Posterior cingulate gyrus (tissue), 11 donors: ENCODE measurements at regions not wholly inside any gene's neighbourhood (a gene's known extent, or its start where the extent isn't known, plus 50 kb on each side); places are given as distances from the start of the nearest gene placed in this dataset.
A peak's percentile ranks its signal among the peaks of the same experiment; 100 is the strongest.
"Not testable (repeated sequence)": the region's sequence is repeated elsewhere in the genome, so short reads cannot be mapped to it uniquely, and the experiment has no call there.

Source experiments
- DNase-seq, 10 donors: peaks; one replicate each; pipeline versions ENCODE4 v3.0.0 to v3.0.0-alpha.2; 2020 to 2021; ENCODE audit warnings: mixed read lengths in 3 of 10
- intact Hi-C: fragments of 100-400 bp; cut with DNase I; formaldehyde crosslinking; loops from one replicate; pipeline ENCODE4 v1.15.1; 2023

- DNase-seq: no peak
- intact Hi-C loops: no loop called here
Observed at GRCh38 chr2:7655629-7656028, 738.4 kb downstream of the RNF144A start.

- intact Hi-C loops, DNase-seq: not testable (repeated sequence)
Observed at GRCh38 chr2:7657526-7657925, 740.3 kb downstream of the RNF144A start.

- no peak for DNase-seq
- intact Hi-C loops: no loop called here
Observed at GRCh38 chr2:7658486-7658885, 741.3 kb downstream of the RNF144A start.

GRCh38 chr2:7660816-7661215, 743.6 kb downstream of the RNF144A start:
- no peak for DNase-seq
- intact Hi-C loops: no loop called here

- no peak for DNase-seq
- intact Hi-C loops: no loop called here
Observed at GRCh38 chr2:7661502-7661901, 744.3 kb downstream of the RNF144A start.

GRCh38 chr2:7665880-7666279, 748.7 kb downstream of the RNF144A start:
- DNase-seq: no peak
- intact Hi-C loops: no loop called here

GRCh38 chr2:7666596-7667259, 749.5 kb downstream of the RNF144A start:
- peak in 2 of 10 donors; percentile 15 to 17 for DNase-seq
- intact Hi-C loops: no loop called here

- DNase-seq: no peak
- intact Hi-C loops: no loop called here
Observed at GRCh38 chr2:7667260-7667757, 750.1 kb downstream of the RNF144A start.

GRCh38 chr2:7670905-7671641, 753.9 kb downstream of the RNF144A start:
- peak in 2 of 10 donors; percentile 5 to 79 for DNase-seq
- intact Hi-C loops: no loop called here

GRCh38 chr2:7672027-7672684, 754.9 kb downstream of the RNF144A start:
- intact Hi-C loops: no loop called here
- DNase-seq: peak in 4 of 10 donors; percentile 18 to 68 (median 26)

- intact Hi-C loops: no loop called here
- no peak for DNase-seq
Observed at GRCh38 chr2:7672685-7673071, 755.5 kb downstream of the RNF144A start.

GRCh38 chr2:7673101-7673500, 755.9 kb downstream of the RNF144A start:
- intact Hi-C loops: no loop called here
- peak in 1 of 10 donors; percentile 60 for DNase-seq

- intact Hi-C loops: no loop called here
- DNase-seq: no peak
Observed at GRCh38 chr2:7673853-7674252, 756.6 kb downstream of the RNF144A start.

- DNase-seq: no peak
- intact Hi-C loops: no loop called here
Observed at GRCh38 chr2:7674606-7675005, 757.4 kb downstream of the RNF144A start.

GRCh38 chr2:7676714-7677113, 759.5 kb downstream of the RNF144A start:
- peak in 1 of 10 donors; percentile 34 for DNase-seq
- intact Hi-C loops: no loop called here

GRCh38 chr2:7681881-7682461, 764.8 kb downstream of the RNF144A start:
- intact Hi-C loops: no loop called here
- DNase-seq: no peak

GRCh38 chr2:7683196-7683595, 766.0 kb downstream of the RNF144A start:
- intact Hi-C loops: no loop called here
- peak in 1 of 10 donors; percentile 33 for DNase-seq

GRCh38 chr2:7683708-7684107, 766.5 kb downstream of the RNF144A start:
- DNase-seq: no peak
- intact Hi-C loops: no loop called here

- peak in 1 of 10 donors; percentile 54 for DNase-seq
- intact Hi-C loops: no loop called here
Observed at GRCh38 chr2:7685342-7686015, 768.3 kb downstream of the RNF144A start.

- no peak for DNase-seq
- intact Hi-C loops: no loop called here
Observed at GRCh38 chr2:7686016-7686385, 768.8 kb downstream of the RNF144A start.
